ENCODE measurements at regions not wholly inside any gene's neighbourhood (a gene's known extent, or its start where the extent isn't known, plus 50 kb on each side); places are given as distances from the start of the nearest gene placed in this dataset.

GRCh38 chr13:22312405-22312803, 641.5 kb downstream of the FGF9 start:
- Histone ChIP-seq H3K4me2 (ENCODE audit: low read length) (no peak overlapping the region), H3K9ac (ENCODE audit: low read length) (no peak overlapping the region), H3K27me3 (ENCODE audit: insufficient read depth, low read length) (no peaks in the 10 kb centered on the region), H3K9me2 (ENCODE audit: insufficient read depth) (no peaks in the 10 kb centered on the region), H3K36me3 (ENCODE audit: control insufficient read depth in 1 of 2, insufficient read depth in 2 of 2, low read length in 2 of 2) (no peaks in the 10 kb centered on the region), H3K9me3 (ENCODE audit: control insufficient read depth in 1 of 2, insufficient read depth in 1 of 2, low read depth in 1 of 2, low read length in 2 of 2) (no peaks in the 10 kb centered on the region), H3K4me1 (ENCODE audit: control insufficient read depth in 1 of 2, insufficient read depth in 2 of 2, low read length in 2 of 2) (no peaks in the 10 kb centered on the region), H3K79me2 (ENCODE audit: insufficient read depth, low read length) (no peaks in the 10 kb centered on the region), H3K27ac (ENCODE audit: low read depth, low read length) (no peak overlapping the region), H2AFZ (ENCODE audit: low read depth, low read length, poor library complexity, severe bottlenecking) (no peak overlapping the region), H4K20me1 (ENCODE audit: insufficient read depth) (no peaks in the 10 kb centered on the region), H3K4me3 (replicated peaks in 1 of 2; ENCODE audit: low read depth in 1 of 2, low read length in 2 of 2) (no peak overlapping the region)
- intact Hi-C loops (cut with micrococcal nuclease), result no loop called here
- no TSS peak for BruUV-seq (replicated peaks)
- TF ChIP-seq ELF1 (IDR thresholded peaks at IDR 0.05; ENCODE audit: borderline replicate concordance, low read depth) (no peak), POLR2A (IDR thresholded peaks at IDR 0.05; ENCODE audit: borderline replicate concordance, extremely low read depth, insufficient read depth, insufficient read length) (no peak)
- DNase-seq (ENCODE audit: low read depth, low spot score) (no peak), ATAC-seq (no peak)
- ChIA-PET POLR2A (no interaction called here), RAD21 (ENCODE audit: low non-redundant PET in 1 of 2, low total read pairs in 2 of 2, uncharacterized antibody in 2 of 2, unreplicated experiment in 2 of 2) (no interaction called here), CTCF (no interaction called here)

- no peak overlapping the region for H3K4me3 ChIP-seq (replicated peaks in 1 of 2; ENCODE audit: low read depth in 1 of 2, low read length in 2 of 2)
- no TSS peak for BruUV-seq (replicated peaks)
- no peaks in the 10 kb centered on the region for H3K36me3 ChIP-seq (ENCODE audit: control insufficient read depth in 1 of 2, insufficient read depth in 2 of 2, low read length in 2 of 2)
- H3K27me3 ChIP-seq (ENCODE audit: insufficient read depth, low read length), result no peaks in the 10 kb centered on the region
- no peaks in the 10 kb centered on the region for H3K4me1 ChIP-seq (ENCODE audit: control insufficient read depth in 1 of 2, insufficient read depth in 2 of 2, low read length in 2 of 2)
- no peaks in the 10 kb centered on the region for H3K79me2 ChIP-seq (ENCODE audit: insufficient read depth, low read length)
- no peaks in the 10 kb centered on the region for H3K9me3 ChIP-seq (ENCODE audit: control insufficient read depth in 1 of 2, insufficient read depth in 1 of 2, low read depth in 1 of 2, low read length in 2 of 2)
- ChIA-PET POLR2A (no interaction called here), CTCF (no interaction called here), RAD21 (ENCODE audit: low non-redundant PET in 1 of 2, low total read pairs in 2 of 2, uncharacterized antibody in 2 of 2, unreplicated experiment in 2 of 2) (no interaction called here)
- H4K20me1 ChIP-seq (ENCODE audit: insufficient read depth), result no peaks in the 10 kb centered on the region
- no peak overlapping the region for H3K27ac ChIP-seq (ENCODE audit: low read depth, low read length)
- H3K4me2 ChIP-seq (ENCODE audit: low read length), result no peak overlapping the region
- intact Hi-C loops (cut with micrococcal nuclease), result no loop called here
- ATAC-seq (no peak), DNase-seq (ENCODE audit: low read depth, low spot score) (no peak)
- H3K9ac ChIP-seq (ENCODE audit: low read length), result no peak overlapping the region
- no peaks in the 10 kb centered on the region for H3K9me2 ChIP-seq (ENCODE audit: insufficient read depth)
- H2AFZ ChIP-seq (ENCODE audit: low read depth, low read length, poor library complexity, severe bottlenecking), result no peak overlapping the region
- TF ChIP-seq EGR1 (IDR thresholded peaks at IDR 0.05; ENCODE audit: low read depth) (no peak), MAX (IDR thresholded peaks at IDR 0.05) (no peak), CBX3 (IDR thresholded peaks at IDR 0.05; ENCODE audit: low read depth) (no peak), ZBTB33 (IDR thresholded peaks at IDR 0.05; ENCODE audit: extremely low read depth, insufficient replicate concordance, low read length) (no peak), ZNF274 (IDR thresholded peaks at IDR 0.05; ENCODE audit: low read depth, low read length) (no peak), POLR2AphosphoS5 (IDR thresholded peaks at IDR 0.05; ENCODE audit: low read depth, low read length) (no peak), CTCF (IDR thresholded peaks at IDR 0.05 in 2 of 3, conservative IDR thresholded peaks at IDR 0.05 in 1 of 3; ENCODE audit: borderline replicate concordance in 1 of 3, insufficient read depth in 1 of 3, low read depth in 2 of 3, low read length in 2 of 3) (no peak), REST (IDR thresholded peaks at IDR 0.05; ENCODE audit: low read depth) (no peak), YY1 (IDR thresholded peaks at IDR 0.05; ENCODE audit: extremely low read depth, insufficient replicate concordance, low read depth, low read length) (no peak), ZFX (IDR thresholded peaks at IDR 0.05) (no peak), CEBPB (IDR thresholded peaks at IDR 0.05; ENCODE audit: low read depth) (no peak), SP1 (IDR thresholded peaks at IDR 0.05; ENCODE audit: low read depth) (no peak)
Measured at GRCh38 chr13:22316494-22317025, 645.7 kb downstream of the FGF9 start.

Data from HCT116 (cell line).